ENCODE measurements at regions not wholly inside any gene's neighbourhood (a gene's known extent, or its start where the extent isn't known, plus 50 kb on each side); places are given as distances from the start of the nearest gene placed in this dataset.

GRCh38 chr2:57941816-57942215 lies 104.8 kb upstream of the VRK2 start:
- TF ChIP-seq, protein P1, sequence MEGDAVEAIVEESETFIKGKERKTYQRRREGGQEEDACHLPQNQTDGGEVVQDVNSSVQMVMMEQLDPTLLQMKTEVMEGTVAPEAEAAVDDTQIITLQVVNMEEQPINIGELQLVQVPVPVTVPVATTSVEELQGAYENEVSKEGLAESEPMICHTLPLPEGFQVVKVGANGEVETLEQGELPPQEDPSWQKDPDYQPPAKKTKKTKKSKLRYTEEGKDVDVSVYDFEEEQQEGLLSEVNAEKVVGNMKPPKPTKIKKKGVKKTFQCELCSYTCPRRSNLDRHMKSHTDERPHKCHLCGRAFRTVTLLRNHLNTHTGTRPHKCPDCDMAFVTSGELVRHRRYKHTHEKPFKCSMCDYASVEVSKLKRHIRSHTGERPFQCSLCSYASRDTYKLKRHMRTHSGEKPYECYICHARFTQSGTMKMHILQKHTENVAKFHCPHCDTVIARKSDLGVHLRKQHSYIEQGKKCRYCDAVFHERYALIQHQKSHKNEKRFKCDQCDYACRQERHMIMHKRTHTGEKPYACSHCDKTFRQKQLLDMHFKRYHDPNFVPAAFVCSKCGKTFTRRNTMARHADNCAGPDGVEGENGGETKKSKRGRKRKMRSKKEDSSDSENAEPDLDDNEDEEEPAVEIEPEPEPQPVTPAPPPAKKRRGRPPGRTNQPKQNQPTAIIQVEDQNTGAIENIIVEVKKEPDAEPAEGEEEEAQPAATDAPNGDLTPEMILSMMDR (IDR thresholded peaks at IDR 0.05; ENCODE audit: poor library complexity) = no peak
- no peak for TF ChIP-seq EZH2phosphoT487 (IDR thresholded peaks at IDR 0.05; ENCODE audit: low read depth, severe bottlenecking, unreplicated experiment)

All from hepatocyte (in vitro differentiated cells).